ENCODE measurements at regions not wholly inside any gene's neighbourhood (a gene's known extent, or its start where the extent isn't known, plus 50 kb on each side); places are given as distances from the start of the nearest gene placed in this dataset.
"Not testable (repeated sequence)": the region's sequence is repeated elsewhere in the genome, so short reads cannot be mapped to it uniquely, and the experiment has no call there.

DNA sequence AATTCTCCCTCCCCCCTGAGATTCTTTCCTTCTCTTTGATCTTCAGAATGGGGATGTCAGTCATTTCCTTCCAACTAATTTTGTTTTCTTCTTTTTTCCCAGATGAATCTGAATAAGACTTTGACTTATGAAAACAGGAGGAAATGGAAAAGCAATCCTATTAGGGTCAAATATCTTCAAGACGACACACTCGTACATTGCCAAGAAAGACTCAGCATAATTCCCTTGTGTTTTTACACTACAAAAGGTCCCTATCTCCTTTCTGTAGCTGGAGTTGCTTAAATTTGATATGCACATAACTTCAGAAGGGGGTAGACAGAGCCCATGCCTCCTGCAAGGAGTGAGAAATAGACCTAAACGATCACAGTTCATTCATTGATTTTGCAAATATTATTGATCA is 230.3 kb upstream of the RBBP8 start:
- H3K27ac Mint-ChIP-seq, result no peak overlapping the region
- no peak overlapping the region for H3K4me3 Mint-ChIP-seq
- no peaks in the 10 kb centered on the region for H3K36me3 Mint-ChIP-seq (ENCODE audit: low read depth)
- H3K27me3 Mint-ChIP-seq, result peaks cover 6% of the 10 kb centered on the region
- H3K4me1 Mint-ChIP-seq (ENCODE audit: low read depth), result no peaks in the 10 kb centered on the region
- no peak for DNase-seq
- no peaks in the 10 kb centered on the region for H3K9me3 Mint-ChIP-seq

DNA sequence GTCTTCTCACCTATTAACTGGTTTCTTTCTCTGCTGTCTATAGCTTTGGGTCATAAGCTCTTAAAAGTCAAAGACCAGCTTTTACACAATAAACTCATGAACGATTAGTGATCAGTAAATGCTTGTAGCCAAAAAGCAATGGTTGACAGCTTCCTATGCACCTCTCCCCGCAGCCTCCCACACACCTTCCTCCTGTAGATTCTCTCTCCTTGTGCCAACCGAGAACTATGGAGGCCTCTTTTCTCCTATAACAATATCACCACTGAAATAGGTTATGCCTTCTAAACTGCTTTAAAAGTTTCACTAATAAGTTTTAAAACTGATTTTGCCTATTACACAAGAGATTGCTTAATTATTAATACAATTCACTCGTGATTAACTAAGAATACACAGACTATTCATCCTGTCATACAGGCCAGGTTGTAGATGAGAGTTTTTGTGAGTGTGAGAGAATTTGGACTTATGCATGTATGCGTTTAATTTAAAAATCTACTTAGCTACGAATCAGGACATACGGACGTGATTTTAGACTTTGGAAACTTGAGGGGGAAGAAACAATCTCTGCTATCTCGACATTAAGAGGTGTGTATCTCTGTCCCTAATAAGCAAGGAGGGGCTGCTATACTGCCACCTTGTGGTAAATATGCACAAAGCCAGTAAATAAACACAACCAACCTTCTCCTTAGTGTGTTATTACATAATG is 229.1 kb upstream of the RBBP8 start:
- Mint-ChIP-seq H3K9me3 (no peaks in the 10 kb centered on the region), H3K36me3 (ENCODE audit: low read depth) (no peaks in the 10 kb centered on the region), H3K27me3 (peaks cover 6% of the 10 kb centered on the region), H3K4me3 (no peak overlapping the region), H3K4me1 (ENCODE audit: low read depth) (no peaks in the 10 kb centered on the region), H3K27ac (no peak overlapping the region)
- no peak for DNase-seq

- H3K36me3 Mint-ChIP-seq (ENCODE audit: low read depth), result no peaks in the 10 kb centered on the region
- peaks cover 6% of the 10 kb centered on the region for H3K27me3 Mint-ChIP-seq
- H3K9me3 Mint-ChIP-seq, result no peaks in the 10 kb centered on the region
- no peak overlapping the region for H3K27ac Mint-ChIP-seq
- no peaks in the 10 kb centered on the region for H3K4me1 Mint-ChIP-seq (ENCODE audit: low read depth)
- no peak overlapping the region for H3K4me3 Mint-ChIP-seq
- DNase-seq, result no peak
Observed at GRCh38 chr18:22704586-22704918, 228.6 kb upstream of the RBBP8 start.

- H3K36me3 Mint-ChIP-seq (ENCODE audit: low read depth), result no peaks in the 10 kb centered on the region
- H3K27ac Mint-ChIP-seq, result no peak overlapping the region
- no peak overlapping the region for H3K4me3 Mint-ChIP-seq
- no peak for DNase-seq
- no peaks in the 10 kb centered on the region for H3K9me3 Mint-ChIP-seq
- peaks cover 6% of the 10 kb centered on the region for H3K27me3 Mint-ChIP-seq
- no peaks in the 10 kb centered on the region for H3K4me1 Mint-ChIP-seq (ENCODE audit: low read depth)
Observed at GRCh38 chr18:22705328-22705727, 227.8 kb upstream of the RBBP8 start.

GRCh38 chr18:22706025-22706424 is 227.1 kb upstream of the RBBP8 start:
- H3K4me3 Mint-ChIP-seq; H3K27ac Mint-ChIP-seq; H3K27me3 Mint-ChIP-seq; DNase-seq; H3K36me3 Mint-ChIP-seq (ENCODE audit: low read depth); H3K4me1 Mint-ChIP-seq (ENCODE audit: low read depth); H3K9me3 Mint-ChIP-seq: not testable (repeated sequence)

- Mint-ChIP-seq H3K36me3 (ENCODE audit: low read depth) (no peaks in the 10 kb centered on the region), H3K9me3 (no peaks in the 10 kb centered on the region), H3K27me3 (peaks cover 4% of the 10 kb centered on the region), H3K4me1 (ENCODE audit: low read depth) (no peaks in the 10 kb centered on the region), H3K27ac (no peak overlapping the region), H3K4me3 (no peak overlapping the region)
- DNase-seq, result no peak
Observed at GRCh38 chr18:22709288-22710060, 223.7 kb upstream of the RBBP8 start.

GRCh38 chr18:22710673-22711191 is 222.4 kb upstream of the RBBP8 start:
- DNase-seq, result no peak
- H3K9me3 Mint-ChIP-seq, result no peaks in the 10 kb centered on the region
- no peak overlapping the region for H3K27ac Mint-ChIP-seq
- H3K4me3 Mint-ChIP-seq, result no peak overlapping the region
- no peaks in the 10 kb centered on the region for H3K36me3 Mint-ChIP-seq (ENCODE audit: low read depth)
- H3K4me1 Mint-ChIP-seq (ENCODE audit: low read depth), result no peaks in the 10 kb centered on the region
- H3K27me3 Mint-ChIP-seq, result peaks cover 4% of the 10 kb centered on the region

GRCh38 chr18:22711192-22711685 is 221.9 kb upstream of the RBBP8 start:
- no peak for DNase-seq
- Mint-ChIP-seq H3K27me3 (peaks cover 4% of the 10 kb centered on the region), H3K4me1 (ENCODE audit: low read depth) (no peaks in the 10 kb centered on the region), H3K27ac (no peak overlapping the region), H3K36me3 (ENCODE audit: low read depth) (no peaks in the 10 kb centered on the region), H3K4me3 (no peak overlapping the region), H3K9me3 (no peaks in the 10 kb centered on the region)

DNA sequence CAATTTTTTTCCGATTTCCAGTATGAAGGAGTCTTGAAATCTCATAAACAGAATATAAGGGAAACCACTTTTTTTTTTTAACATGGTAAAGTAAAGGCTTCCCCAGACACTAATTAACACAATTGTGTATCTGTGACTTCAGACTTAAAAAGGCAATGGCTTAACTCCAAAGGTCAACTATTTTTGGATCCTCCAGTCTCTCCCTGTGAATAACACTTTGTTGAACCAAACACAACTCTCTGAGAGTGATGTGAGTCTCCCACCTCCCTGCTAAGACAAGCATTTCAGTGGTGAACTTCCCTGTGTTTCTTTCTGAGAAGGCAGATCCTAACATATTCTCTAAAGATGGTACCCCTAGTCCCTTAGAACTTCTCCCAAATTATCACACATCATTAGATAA is 219.6 kb upstream of the RBBP8 start:
- H3K27ac Mint-ChIP-seq, result no peak overlapping the region
- H3K4me3 Mint-ChIP-seq, result no peak overlapping the region
- H3K36me3 Mint-ChIP-seq (ENCODE audit: low read depth), result no peaks in the 10 kb centered on the region
- DNase-seq, result no peak
- H3K27me3 Mint-ChIP-seq, result peaks cover 8% of the 10 kb centered on the region
- H3K9me3 Mint-ChIP-seq, result no peaks in the 10 kb centered on the region
- H3K4me1 Mint-ChIP-seq (ENCODE audit: low read depth), result no peaks in the 10 kb centered on the region

DNA sequence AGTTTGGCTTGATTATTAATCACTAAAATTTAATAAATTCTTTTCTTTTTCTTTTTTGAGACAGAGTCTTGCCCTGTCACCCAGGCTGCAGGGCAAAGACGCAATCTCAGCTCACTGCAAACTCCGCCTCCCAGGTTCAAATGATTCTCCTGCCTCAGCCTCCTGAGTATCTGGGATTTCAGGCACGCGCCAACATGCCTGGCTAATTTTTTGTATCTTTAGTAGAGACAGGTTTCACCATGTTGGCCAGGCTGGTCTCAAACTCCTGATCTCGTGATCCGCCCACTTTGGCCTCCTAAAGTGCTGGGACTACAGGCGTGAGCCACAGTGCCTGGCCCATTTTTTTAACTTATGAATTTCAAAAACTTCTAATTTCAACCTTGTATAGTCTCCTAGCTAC is 215.6 kb upstream of the RBBP8 start:
- H3K36me3 Mint-ChIP-seq (ENCODE audit: low read depth); H3K4me1 Mint-ChIP-seq (ENCODE audit: low read depth); H3K4me3 Mint-ChIP-seq; H3K27me3 Mint-ChIP-seq; DNase-seq; H3K27ac Mint-ChIP-seq; H3K9me3 Mint-ChIP-seq: not testable (repeated sequence)

DNA sequence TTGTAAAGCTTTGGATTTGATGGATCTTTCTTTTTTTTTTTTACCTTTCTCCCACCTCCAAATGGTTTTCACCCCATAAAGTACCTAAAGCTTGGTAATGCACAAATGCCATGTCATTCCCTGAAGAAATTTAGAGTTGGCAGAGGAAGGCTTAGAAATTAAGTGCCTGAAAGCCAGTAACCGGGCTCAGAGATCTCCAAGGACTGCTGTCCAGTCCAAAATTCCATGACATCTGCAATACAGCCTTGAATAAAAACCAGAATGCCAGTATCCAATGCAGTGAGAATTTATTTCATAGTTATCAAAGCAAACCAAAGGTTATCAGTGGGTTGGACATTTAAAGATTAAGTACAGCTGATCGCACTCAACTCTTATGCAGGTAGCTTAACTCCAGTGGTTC is 209.9 kb upstream of the RBBP8 start:
- peaks cover 12% of the 10 kb centered on the region for H3K27me3 Mint-ChIP-seq
- H3K4me1 Mint-ChIP-seq (ENCODE audit: low read depth), result no peaks in the 10 kb centered on the region
- no peak overlapping the region for H3K4me3 Mint-ChIP-seq
- H3K36me3 Mint-ChIP-seq (ENCODE audit: low read depth), result no peaks in the 10 kb centered on the region
- no peak for DNase-seq
- H3K9me3 Mint-ChIP-seq, result no peaks in the 10 kb centered on the region
- H3K27ac Mint-ChIP-seq, result no peak overlapping the region

DNA sequence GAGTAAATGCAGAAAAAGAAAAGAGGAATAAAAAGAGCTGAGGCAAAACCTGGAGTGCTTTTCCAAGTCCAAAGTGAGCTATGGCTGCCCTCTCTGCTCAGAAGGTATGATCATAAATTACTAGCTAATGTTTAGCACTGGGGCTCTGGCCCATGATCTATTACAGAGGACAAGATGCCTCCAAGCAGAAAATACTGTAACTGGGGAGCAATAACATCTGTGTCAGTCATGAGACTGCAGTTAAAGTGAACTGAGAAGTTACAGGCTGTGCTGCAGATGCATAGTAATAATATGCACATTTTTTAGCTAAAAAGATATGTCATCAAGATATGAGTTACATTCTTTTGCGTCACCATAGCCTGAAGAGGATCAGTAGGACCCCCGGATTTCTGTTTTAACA is 209.4 kb upstream of the RBBP8 start:
- Mint-ChIP-seq H3K9me3 (no peaks in the 10 kb centered on the region), H3K4me3 (no peak overlapping the region), H3K27me3 (peaks cover 9% of the 10 kb centered on the region), H3K36me3 (ENCODE audit: low read depth) (no peaks in the 10 kb centered on the region), H3K27ac (no peak overlapping the region), H3K4me1 (ENCODE audit: low read depth) (no peaks in the 10 kb centered on the region)
- DNase-seq, result no peak

- Mint-ChIP-seq H3K9me3 (no peaks in the 10 kb centered on the region), H3K36me3 (ENCODE audit: low read depth) (no peaks in the 10 kb centered on the region), H3K27ac (no peak overlapping the region), H3K4me3 (no peak overlapping the region), H3K4me1 (ENCODE audit: low read depth) (no peaks in the 10 kb centered on the region), H3K27me3 (peaks cover 13% of the 10 kb centered on the region)
- no peak for DNase-seq
Observed at GRCh38 chr18:22726469-22726868, 206.7 kb upstream of the RBBP8 start.

- H3K4me1 Mint-ChIP-seq (ENCODE audit: low read depth), result no peaks in the 10 kb centered on the region
- H3K27ac Mint-ChIP-seq, result no peak overlapping the region
- H3K4me3 Mint-ChIP-seq, result no peak overlapping the region
- peaks cover 13% of the 10 kb centered on the region for H3K27me3 Mint-ChIP-seq
- no peaks in the 10 kb centered on the region for H3K9me3 Mint-ChIP-seq
- DNase-seq, result no peak
- H3K36me3 Mint-ChIP-seq (ENCODE audit: low read depth), result no peaks in the 10 kb centered on the region
Observed at GRCh38 chr18:22728016-22728415, 205.1 kb upstream of the RBBP8 start.

DNA sequence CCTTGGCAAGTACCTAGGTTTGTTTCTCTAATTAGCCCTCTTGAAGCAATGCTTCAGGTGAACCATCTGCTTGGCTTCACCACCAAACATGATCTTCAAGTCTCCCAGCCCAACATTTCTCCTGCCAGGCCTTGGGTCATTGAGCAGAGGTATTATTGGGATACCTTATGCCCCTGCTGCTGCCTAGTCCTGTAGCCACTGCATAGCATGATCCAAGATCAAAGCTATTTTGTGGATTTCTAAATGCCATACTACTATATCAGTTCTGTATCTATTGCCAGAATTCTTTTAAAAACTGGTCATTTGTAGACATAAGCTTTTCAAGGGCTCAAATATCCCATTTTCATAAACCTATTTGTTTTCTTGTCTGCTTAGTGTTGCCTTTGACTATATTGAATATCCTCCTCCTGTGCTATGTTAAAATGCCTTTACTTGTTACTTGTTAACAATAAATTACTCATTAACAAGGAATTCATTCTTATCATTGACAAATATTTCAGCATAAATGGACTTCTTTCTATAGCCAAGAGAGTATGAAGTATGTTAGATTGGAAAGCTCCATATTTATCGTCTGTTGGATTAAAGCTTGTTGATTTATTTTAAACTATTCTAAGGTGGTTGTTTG is 204.5 kb upstream of the RBBP8 start:
- Mint-ChIP-seq H3K36me3 (ENCODE audit: low read depth) (no peaks in the 10 kb centered on the region), H3K4me3 (no peak overlapping the region), H3K9me3 (no peaks in the 10 kb centered on the region), H3K4me1 (ENCODE audit: low read depth) (no peaks in the 10 kb centered on the region), H3K27me3 (peaks cover 19% of the 10 kb centered on the region), H3K27ac (no peak overlapping the region)
- no peak for DNase-seq

All from activated T-cell treated with anti-CD3 and anti-CD28 coated beads, Interleukin-2, amount 50 U/mL, for 24 hours (primary cell).